Kasumi-1 (cell line): ENCODE measurements at regions not wholly inside any gene's neighbourhood (a gene's known extent, or its start where the extent isn't known, plus 50 kb on each side); places are given as distances from the start of the nearest gene placed in this dataset.

Experiments
- DNase-seq, 2 experiments: peaks; one replicate each; lab custom pipeline; 2025; lab: John Stamatoyannopoulos, UW

- DNase-seq: no peak
Observed at GRCh38 chr14:49240383-49240782, 345.8 kb downstream of the RPS29 start.

DNA sequence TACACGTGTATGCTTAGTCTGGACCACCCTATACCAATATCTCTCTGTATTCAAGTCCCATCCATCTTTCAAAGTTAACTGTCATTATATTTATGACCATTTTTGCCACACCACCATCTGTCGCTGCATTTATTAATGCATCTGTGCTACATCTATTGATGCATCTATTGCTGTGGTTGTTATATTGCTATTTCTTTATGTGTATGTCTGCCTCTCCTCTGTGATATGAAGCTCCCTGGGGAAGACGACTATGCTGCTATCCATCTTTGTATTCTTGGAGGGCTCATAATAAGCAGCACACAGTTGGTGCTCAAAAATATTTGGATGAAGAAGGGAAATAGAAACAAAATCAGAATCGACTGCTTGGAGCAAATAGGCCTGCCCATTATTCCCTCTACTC, 357.6 kb downstream of the RPS29 start:
- no peak for DNase-seq

DNA sequence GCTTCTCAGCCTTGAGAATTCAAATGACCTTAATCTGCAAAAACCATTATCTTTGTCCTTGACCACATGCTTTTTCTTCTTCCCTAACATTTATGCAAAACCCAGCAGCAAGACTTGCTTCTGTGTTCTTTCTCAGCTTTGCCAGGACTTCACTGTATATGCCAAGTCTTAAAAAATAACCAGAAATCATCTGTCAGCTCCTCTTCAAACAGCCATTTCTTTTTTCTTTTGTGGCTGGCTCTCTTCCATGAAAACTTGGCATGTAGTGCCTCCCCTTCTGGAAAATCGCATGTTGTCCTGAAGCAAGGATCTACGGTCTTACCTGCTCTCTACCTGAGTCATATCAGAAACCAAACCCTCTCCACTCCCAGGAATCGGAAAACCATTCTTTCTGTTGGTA, 364.9 kb downstream of the RPS29 start:
- no peak for DNase-seq

DNA sequence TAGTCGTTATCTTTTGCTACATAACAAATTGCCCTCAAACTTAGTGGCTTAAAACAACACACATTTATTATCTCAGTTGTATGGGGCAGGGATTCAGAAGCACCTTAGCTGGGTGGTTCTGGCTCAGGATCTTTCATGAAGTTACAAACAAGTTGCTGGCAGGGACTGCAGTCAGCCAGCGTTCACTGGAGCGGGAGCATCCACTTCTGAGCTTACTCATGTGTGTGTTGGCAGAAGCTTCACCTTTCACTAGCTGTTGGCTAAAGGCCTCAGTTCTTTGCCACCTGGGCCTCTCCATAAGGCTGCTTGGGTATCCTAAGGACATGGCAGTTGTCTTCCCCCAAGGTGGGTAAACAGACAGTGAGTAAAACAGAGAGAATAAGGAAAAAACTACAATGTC, 365.7 kb downstream of the RPS29 start:
- DNase-seq: no peak

DNA sequence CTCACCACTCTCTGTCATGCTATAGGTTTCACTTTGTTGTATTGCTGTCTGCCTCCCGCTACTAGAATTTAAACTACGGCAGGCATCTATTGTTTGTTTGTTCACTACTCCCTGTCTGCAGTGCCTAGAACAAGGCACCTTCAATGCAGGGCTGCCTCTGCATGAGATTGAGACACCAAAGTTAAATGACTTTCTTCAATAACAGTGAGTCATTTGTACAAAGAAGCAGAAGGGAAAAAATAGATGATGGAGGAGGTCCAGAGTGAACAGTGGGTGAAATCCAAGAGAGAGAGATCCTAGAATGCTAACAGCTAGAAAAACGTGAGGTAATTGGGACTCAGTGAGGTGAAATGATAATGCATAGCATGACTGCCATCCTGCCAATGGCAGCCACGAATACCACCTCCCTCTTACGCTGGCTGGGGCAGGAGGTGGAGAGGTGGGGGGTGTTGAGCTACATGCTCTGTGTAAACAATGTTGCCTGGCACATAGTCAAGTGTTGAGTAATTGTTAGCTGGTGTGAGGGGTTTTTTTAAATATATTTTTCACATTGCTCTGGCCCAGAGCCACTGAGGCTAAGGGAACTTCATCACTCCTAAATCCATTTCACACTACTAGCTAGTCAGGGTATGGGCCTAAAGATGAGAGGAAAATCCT, 367.6 kb downstream of the RPS29 start:
- DNase-seq: no peak

- no peak for DNase-seq
Observed at GRCh38 chr14:49212721-49213120, 373.5 kb downstream of the RPS29 start.

DNA sequence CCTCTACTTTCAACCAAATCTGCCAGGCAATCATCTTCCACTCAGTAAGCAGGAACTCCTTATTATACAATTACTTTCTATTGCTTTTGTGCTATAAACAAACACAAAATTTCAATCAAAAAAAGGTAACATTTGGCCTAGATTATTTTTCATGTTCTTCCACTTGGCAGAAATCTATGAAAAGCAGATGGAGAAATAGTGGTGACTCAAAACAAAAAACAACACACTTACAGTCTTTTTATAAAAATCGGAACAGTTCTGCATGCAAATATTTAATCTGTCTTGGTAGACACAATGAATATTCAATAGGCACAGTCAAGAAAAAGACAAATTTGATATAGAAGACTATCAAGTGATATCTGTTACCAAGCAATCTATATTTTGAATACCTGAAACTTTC, 376.8 kb downstream of the RPS29 start:
- no peak for DNase-seq

DNA sequence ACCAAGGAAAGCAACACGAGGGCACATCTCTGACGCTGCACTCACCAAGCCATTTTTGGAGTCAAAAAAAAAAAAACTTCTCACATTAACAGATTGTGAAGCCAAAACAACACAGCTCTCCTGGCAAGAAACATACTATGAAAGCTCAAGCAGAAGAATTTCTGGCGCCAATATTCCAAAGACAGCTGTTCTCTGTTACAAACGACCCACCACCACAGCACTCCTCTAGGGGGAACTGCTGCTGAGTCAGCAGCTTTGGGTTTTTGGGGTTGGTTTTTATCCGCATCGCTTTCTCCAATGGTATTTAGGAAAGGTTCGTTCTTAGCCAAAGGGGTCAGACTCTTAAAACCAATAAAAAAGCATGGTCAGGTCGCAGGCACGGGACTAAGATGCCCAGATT, 379.4 kb downstream of the RPS29 start:
- DNase-seq: no peak

GRCh38 chr14:49203676-49204075, 382.5 kb downstream of the RPS29 start:
- DNase-seq: no peak

DNA sequence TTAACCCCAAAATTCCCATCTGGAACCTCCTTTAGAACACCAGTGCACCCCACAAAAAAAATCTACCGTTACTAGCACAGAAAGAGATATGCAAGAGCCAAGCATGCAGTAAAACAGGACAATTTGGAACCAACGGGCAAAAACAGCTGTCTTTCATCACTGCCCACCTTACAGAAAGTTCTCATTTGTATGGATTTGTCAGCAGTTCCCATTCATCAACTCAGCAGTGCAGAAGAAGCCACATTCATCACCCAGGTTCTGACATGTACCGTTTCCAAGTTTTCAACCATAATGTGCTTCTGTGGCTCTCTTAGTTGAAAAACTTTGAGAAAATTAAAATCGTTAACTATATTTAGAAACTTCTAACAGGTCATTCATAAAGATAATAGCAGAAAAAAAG, 387.0 kb downstream of the RPS29 start:
- DNase-seq: no peak

GRCh38 chr14:49196327-49196726, 389.9 kb downstream of the RPS29 start:
- no peak for DNase-seq

DNA sequence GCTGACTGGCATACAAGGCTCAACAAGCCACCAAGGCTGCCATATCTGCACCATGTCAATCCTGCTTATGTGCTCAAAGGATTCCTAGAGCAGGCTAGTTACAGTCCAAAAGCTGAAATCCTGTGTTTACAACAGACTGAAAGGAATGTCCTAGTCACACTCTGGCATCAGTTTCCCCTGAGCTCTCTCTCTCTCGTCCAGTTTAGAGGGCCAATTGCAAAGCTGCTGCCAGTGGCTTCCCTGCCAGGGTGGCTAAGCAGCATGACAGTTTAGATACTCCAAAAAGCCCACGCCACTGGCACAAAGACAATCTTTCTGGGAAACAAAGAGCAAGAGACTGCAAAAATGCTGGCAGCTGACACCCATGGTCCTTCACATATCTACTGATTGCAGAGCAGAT, 392.1 kb downstream of the RPS29 start:
- no peak for DNase-seq

DNA sequence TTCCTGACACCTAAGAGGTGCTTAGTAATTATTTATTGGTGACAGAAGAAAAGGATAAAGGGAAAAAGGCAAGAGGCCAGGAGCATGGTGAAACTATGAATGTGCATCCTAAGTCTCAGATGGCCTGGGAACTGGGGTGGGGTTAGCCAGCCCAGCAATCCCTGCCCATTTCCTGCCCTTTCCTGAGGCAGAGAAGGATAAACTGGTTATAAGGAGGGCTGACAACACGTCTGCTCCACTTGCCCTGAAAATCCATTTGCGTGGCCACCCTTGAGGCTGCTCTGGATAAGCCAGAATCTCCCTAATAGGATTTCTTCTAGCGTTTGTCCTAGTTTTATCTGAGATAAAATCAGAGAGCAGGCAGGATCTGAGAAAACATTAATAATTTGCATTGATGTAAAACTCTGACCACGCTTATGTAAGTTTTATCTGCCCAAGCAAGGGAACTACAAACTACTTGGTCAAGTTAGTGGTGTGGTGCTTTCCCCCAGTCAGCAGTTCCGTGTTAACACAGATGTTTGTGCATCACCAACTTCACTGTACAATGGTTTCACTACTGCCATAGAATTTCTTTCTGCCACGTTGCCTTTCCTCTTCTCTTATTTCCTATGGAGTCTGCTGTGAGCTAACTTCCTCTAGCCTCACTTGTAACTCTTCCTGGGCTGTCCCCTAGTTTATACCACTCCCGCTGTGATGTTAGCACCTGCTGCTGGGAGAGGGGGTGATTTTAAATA, 392.7 kb downstream of the RPS29 start:
- DNase-seq: no peak

GRCh38 chr14:49191380-49191779, 394.8 kb downstream of the RPS29 start:
- DNase-seq: no peak

DNA sequence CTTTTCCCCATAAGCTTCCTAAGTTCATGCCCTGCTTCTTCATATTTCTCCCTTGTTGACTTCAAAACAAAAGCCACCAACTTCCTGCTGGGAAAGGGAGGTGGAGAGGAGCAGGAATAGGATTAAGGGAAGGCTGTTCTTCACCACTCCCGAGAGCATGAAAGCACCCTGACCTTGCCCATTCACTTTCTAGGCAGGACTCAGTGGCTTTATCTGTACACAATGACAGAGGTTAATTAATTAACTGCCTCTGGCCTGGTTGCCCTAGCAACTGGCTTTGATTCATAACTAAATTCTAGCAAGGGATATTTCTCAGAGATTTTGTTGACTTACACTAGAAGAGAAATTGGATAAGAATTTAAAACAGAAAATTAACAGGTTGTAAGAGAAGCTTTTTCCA, 396.8 kb downstream of the RPS29 start:
- no peak for DNase-seq

DNA sequence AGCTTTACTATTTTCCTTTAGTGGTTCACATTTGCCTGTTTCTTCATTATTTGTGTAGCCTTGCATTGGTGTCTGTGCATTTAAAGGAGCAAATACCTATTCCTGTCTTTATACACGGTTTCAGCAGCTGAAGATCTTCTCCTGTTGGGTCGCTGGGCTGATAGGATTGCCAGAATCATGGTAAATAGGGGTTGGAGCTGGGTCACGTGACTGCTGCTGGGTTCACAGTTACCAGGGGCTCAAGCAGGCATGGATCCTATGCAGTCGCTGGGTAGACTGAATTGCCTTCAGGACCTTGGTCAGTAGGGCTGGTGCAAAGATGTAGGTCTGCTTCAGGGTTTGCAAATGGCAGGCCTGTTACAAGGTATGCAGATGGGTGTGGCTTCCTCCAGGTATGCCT, 398.4 kb downstream of the RPS29 start:
- no peak for DNase-seq

- peak; percentile 90 to 92 for DNase-seq
Observed at GRCh38 chr14:49173765-49174373, 412.3 kb downstream of the RPS29 start.

DNA sequence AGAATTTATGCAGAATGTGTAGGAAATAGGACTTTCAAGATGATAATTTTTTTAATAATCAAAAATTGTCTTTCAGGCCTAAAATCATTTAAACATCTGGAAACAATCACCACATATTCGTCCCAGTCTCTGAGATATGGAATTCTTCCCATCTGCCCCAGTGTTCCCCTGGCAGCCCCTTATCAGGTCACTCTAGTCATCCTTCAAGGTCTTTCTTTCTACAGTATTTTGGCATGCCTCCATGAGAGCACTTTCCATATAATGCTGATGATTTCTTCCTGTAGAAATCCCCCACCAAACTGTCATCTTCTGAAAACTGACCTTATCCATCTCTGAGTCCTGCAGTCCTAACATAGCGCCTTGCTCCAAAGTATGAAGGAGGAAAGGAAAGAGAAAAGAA, 422.1 kb downstream of the RPS29 start:
- DNase-seq: no peak

DNA sequence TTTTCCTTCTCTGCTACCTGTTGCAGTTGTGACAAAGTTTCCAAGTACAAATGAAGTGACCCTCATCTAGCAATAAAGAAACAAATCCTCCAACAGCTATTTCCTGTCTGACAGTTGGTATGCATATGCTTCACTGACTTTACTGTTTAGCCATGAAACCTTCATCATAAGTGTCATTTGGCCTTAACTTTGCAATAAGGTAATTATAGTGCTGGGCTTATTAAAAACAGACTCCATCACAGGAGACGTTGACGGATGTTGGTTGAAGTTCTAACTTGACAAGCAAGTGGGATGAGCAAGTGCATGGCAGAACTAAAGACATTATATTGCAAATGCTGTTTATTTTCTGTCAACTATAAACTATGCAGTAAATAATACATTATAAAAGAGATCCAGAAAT, 425.2 kb downstream of the RPS29 start:
- DNase-seq: no peak

DNA sequence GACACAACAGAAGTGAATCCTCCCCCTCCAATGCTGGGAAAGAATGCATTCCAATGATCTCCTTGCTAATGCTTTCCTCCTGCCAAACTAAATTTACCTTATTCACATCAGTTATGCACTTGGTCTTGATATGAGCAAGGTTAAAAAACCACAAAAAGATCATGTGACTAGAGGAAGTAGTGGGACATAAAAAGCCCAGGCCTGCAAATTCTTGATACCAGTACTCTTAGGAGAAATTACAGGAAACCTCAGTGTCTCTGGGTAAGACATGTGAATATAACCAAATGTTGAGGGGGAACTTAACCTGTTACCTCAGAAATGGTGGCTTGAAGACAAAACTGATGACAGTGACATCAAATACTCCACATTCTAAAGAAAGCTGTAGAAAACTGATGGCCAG, 427.1 kb downstream of the RPS29 start:
- DNase-seq: peak; percentile 30 to 31

- DNase-seq: no peak
Observed at GRCh38 chr14:49139593-49139992, 446.6 kb downstream of the RPS29 start.

DNA sequence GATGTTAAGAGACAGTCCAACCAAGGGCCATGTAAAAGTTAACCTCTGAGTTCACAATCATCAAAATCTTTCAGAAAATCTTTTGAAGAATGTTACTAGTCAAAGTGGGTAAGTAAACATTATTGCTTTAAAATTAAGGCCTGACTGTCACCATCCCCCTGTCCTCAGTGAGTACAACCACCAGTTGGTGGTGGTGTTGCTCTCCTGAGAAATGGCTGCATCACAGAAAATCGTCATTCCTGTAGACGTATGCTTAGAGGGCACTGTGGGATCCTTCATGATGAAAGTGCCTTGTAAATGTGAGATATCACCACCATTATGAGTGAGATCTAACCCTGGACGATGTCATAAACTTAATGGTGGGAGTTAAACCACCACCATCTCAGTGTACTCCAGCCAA, 451.2 kb downstream of the RPS29 start:
- no peak for DNase-seq

- no peak for DNase-seq
Observed at GRCh38 chr14:49121246-49121645, 464.9 kb downstream of the RPS29 start.
